NB4 (cell line): ENCODE measurements at regions not wholly inside any gene's neighbourhood (a gene's known extent, or its start where the extent isn't known, plus 50 kb on each side); places are given as distances from the start of the nearest gene placed in this dataset.

Experiments
- CTCF ChIP-seq: IDR thresholded peaks from one replicate; pipeline ENCODE4 v1.5.1; 2012; ENCODE audit warnings: low read depth, low read length
- MYC ChIP-seq: IDR thresholded peaks from 2 replicates; pipeline ENCODE4 v1.6.1; 2011; ENCODE audit warnings: low read depth, low read length

- TF ChIP-seq CTCF, result no peak
- no peak for TF ChIP-seq MYC
These were observed 73.7 kb upstream of the IL15 start for GRCh38 chr4:141562649-141563048.
